Hypothalamus (tissue), 51 donors: ENCODE measurements at regions not wholly inside any gene's neighbourhood (a gene's known extent, or its start where the extent isn't known, plus 50 kb on each side); places are given as distances from the start of the nearest gene placed in this dataset.
"Not testable (repeated sequence)": the region's sequence is repeated elsewhere in the genome, so short reads cannot be mapped to it uniquely, and the experiment has no call there.

ENCODE experiments used
- DNase-seq, 51 donors: peaks; one replicate each; lab custom pipeline; 2025; lab: John Stamatoyannopoulos, UW

DNA sequence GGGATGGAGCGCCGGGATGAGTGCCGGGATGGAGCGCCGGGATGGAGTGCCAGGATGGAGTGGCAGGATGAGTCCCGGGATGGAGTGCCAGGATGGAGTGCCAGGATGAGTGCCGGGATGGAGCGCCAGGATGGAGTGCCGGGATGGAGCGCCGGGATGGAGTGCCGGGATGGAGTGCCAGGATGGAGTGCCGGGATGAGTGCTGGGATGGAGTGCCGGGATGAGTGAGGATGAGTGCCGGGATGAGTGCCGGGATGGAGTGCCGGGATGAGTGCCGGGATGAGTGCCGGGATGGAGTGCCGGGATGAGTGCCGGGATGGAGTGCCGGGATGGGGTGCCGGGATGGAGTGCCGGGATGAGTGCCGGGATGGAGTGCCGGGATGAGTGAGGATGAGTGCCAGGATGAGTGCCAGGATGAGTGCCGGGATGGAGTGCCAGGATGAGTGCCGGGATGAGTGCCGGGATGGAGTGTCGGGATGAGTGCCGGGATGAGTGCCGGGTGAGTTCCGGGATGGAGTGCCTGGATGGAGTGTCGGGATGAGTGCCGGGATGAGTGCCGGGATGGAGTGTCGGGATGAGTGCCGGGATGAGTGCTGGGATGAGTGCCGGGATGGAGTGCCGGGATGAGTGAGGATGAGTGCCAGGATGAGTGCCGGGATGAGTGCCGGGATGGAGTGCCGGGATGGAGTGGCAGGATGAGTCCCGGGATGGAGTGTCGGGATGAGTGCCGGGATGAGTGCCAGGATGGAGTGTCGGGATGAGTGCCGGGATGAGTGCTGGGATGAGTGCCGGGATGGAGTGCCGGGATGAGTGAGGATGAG lies 52.9 kb upstream of the HELT start:
- not testable (repeated sequence) for DNase-seq

DNA sequence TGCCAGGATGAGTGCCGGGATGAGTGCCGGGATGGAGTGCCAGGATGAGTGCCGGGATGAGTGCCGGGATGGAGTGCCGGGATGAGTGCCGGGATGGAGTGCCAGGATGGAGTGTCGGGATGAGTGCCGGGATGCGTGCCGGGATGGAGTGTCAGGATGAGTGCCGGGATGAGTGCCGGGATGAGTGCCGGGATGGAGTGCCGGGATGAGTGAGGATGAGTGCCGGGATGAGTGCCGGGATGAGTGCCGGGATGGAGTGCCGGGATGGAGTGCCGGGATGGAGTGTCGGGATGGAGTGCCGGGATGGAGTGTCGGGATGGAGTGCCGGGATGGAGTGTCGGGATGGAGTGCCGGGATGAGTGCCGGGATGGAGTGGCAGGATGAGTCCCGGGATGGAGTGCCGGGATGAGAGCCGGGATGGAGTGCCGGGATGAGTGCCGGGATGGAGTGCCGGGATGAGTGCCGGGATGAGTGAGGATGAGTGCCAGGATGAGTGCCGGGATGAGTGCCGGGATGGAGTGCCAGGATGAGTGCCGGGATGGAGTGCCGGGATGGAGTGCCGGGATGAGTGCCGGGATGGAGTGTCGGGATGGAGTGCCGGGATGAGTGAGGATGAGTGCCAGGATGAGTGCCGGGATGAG lies 52.1 kb upstream of the HELT start:
- DNase-seq = not testable (repeated sequence)

DNA sequence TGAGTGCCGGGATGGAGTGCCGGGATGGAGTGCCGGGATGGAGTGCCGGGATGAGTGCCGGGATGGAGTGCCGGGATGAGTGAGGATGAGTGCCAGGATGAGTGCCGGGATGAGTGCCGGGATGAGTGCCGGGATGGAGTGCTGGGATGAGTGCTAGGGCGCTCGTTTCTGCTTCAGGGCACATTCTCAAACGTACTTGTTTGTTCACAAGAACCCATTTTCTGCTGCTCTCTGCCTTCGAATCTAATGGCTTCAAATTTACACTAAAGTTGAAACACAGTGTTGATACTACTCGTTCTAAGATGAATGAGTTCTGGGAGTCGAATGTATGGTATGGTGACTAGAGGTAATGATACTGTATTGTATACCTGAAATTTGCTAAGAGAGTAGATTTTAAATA lies 50.6 kb upstream of the HELT start:
- not testable (repeated sequence) for DNase-seq

DNA sequence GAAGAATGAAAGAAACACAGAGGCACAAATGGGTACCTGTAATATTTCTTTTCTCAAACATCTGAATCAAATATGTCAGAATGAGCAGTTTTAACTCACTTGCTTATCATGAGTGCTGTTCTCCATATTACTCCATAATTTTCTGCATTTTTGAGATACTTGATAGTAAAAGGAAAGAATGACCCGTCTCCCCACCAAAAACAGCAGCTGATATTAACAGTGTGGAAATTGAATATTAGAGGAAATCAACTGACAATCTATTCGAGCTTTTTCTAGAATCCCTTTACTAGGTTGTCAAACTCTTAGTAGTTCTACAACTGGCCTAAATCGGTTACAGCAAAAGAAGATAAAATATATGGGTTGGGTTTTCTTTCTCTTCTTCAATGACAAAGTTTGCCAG lies 49.9 kb upstream of the HELT start:
- no peak for DNase-seq
